ENCODE measurements at regions not wholly inside any gene's neighbourhood (a gene's known extent, or its start where the extent isn't known, plus 50 kb on each side); places are given as distances from the start of the nearest gene placed in this dataset.

- TF ChIP-seq CTCF (IDR thresholded peaks at IDR 0.05; ENCODE audit: poor library complexity, severe bottlenecking), result no peak
- TF ChIP-seq MXI1 (conservative IDR thresholded peaks at IDR 0.05; ENCODE audit: poor library complexity, severe bottlenecking), result no peak
- TF ChIP-seq POLR2AphosphoS5 (IDR thresholded peaks at IDR 0.05), result no peak
- no peak for TF ChIP-seq EP300 (conservative IDR thresholded peaks at IDR 0.05; ENCODE audit: poor library complexity, severe bottlenecking)
- no peak for TF ChIP-seq EZH2 (IDR thresholded peaks at IDR 0.05; ENCODE audit: borderline replicate concordance, insufficient read depth, low read length, poor library complexity, severe bottlenecking)
Observed at GRCh38 chr20:56160956-56161355, 87.6 kb upstream of the MC3R start.
